Nucleus accumbens (tissue), 56 donors: ENCODE measurements at regions not wholly inside any gene's neighbourhood (a gene's known extent, or its start where the extent isn't known, plus 50 kb on each side); places are given as distances from the start of the nearest gene placed in this dataset.

Experiments
- DNase-seq, 56 donors: peaks; one replicate each; lab custom pipeline; 2025; lab: John Stamatoyannopoulos, UW

GRCh38 chr10:44203535-44203934 lies 181.4 kb downstream of the CXCL12 start:
- no peak for DNase-seq

- DNase-seq, result no peak
Observed at GRCh38 chr10:44202952-44203351, 181.9 kb downstream of the CXCL12 start.

- no peak for DNase-seq
Observed at GRCh38 chr10:44201656-44202055, 183.2 kb downstream of the CXCL12 start.

GRCh38 chr10:44201011-44201410 lies 183.9 kb downstream of the CXCL12 start:
- DNase-seq, result no peak

GRCh38 chr10:44199991-44200655 lies 184.8 kb downstream of the CXCL12 start:
- no peak for DNase-seq

GRCh38 chr10:44199267-44199666 lies 185.6 kb downstream of the CXCL12 start:
- no peak for DNase-seq

GRCh38 chr10:44198780-44199097 lies 186.2 kb downstream of the CXCL12 start:
- no peak for DNase-seq

- DNase-seq, result no peak
Observed at GRCh38 chr10:44198096-44198779, 186.7 kb downstream of the CXCL12 start.

- no peak for DNase-seq
Observed at GRCh38 chr10:44197646-44198045, 187.3 kb downstream of the CXCL12 start.

GRCh38 chr10:44196336-44196735 lies 188.6 kb downstream of the CXCL12 start:
- no peak for DNase-seq

GRCh38 chr10:44196008-44196320 lies 188.9 kb downstream of the CXCL12 start:
- DNase-seq, result no peak

- no peak for DNase-seq
Observed at GRCh38 chr10:44195112-44196007, 189.5 kb downstream of the CXCL12 start.

GRCh38 chr10:44194435-44194834 lies 190.5 kb downstream of the CXCL12 start:
- no peak for DNase-seq

GRCh38 chr10:44193567-44194220 lies 191.2 kb downstream of the CXCL12 start:
- DNase-seq, result no peak

- DNase-seq, result no peak
Observed at GRCh38 chr10:44193166-44193565, 191.7 kb downstream of the CXCL12 start.

- DNase-seq, result no peak
Observed at GRCh38 chr10:44192435-44192834, 192.5 kb downstream of the CXCL12 start.

GRCh38 chr10:44190541-44190940 lies 194.4 kb downstream of the CXCL12 start:
- no peak for DNase-seq

GRCh38 chr10:44186821-44187220 lies 198.1 kb downstream of the CXCL12 start:
- DNase-seq, result no peak

GRCh38 chr10:44186150-44186549 lies 198.7 kb downstream of the CXCL12 start:
- DNase-seq, result no peak

- DNase-seq, result no peak
Observed at GRCh38 chr10:44185315-44185666, 199.6 kb downstream of the CXCL12 start.

GRCh38 chr10:44184633-44185314 lies 200.1 kb downstream of the CXCL12 start:
- no peak for DNase-seq
